Epidermal melanocyte (primary cell): ENCODE measurements at regions not wholly inside any gene's neighbourhood (a gene's known extent, or its start where the extent isn't known, plus 50 kb on each side); places are given as distances from the start of the nearest gene placed in this dataset.

Experiments
- DNase-seq: peaks from one replicate; pipeline ENCODE4 v3.0.0; 2011; ENCODE audit warnings: low spot score; ENCODE audit not compliant: insufficient read length

DNA sequence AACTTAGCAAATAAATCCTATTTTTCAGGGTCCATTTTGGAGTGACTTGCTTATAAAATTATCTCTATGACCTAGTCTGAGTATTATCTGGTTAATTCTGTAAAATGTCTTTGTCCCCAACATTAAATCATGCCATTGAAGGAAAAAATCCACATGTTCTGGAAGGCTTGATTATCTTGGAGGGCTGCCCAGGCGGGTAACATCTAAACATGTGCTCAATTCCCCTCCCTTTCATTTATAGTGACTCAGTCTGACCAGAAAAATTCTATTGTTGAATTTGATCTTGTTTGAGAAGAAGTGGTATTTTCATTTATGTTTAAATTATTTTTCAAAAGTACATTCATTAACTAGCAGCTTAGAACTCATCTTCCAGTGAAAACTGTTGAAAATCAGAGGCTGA, 55.4 kb upstream of the SLC10A7 start:
- DNase-seq = no peak

DNA sequence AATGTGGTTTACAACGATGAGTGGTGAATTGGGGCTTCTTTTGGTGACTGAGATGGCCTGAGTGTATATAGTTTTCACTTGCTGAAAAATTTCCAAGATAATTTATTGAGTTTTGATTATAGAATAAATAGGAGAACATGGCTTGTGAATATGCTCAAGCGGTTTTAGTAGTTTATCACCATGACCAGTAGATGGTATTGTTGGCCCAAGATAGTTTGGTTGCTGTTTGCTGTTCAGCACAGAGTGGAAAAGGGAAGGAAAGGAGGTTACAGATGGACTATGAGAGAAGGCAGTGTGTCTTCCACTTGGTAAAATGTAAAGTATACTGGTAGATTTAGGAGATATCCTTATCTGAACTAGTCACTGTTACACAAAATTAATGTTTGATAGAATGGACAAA, 55.8 kb upstream of the POU4F2 start:
- DNase-seq = no peak

DNA sequence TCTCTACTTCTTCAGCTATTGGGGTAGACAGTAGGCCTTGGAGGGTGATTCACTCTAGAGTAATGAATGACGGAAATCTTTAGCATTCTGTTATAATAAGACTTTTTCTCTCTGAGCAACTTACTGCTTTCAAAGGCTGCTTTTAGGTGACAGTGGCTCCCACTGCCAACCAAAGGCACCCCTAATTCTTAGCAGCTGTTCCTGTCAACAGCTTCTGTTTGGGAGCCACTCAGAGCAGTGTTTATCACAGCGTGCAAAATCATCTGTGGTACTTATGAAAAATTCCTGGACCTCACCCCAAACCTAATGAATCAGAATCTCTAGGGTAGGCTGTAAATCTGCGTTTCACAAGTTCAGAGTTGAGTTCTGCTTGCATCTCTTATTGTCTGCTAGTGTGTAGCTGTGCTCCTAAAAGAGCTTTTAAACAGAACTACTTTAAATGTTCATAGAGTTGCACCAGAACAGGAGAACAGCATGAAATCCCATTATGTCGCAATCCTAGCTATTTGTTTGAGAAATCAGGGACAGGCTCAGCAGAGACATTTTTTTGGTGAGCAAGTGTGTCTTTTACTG, 52.8 kb upstream of the POU4F2 start:
- peak; percentile 29 for DNase-seq
